ENCODE measurements at regions not wholly inside any gene's neighbourhood (a gene's known extent, or its start where the extent isn't known, plus 50 kb on each side); places are given as distances from the start of the nearest gene placed in this dataset.
A peak's percentile ranks its signal among the peaks of the same experiment; 100 is the strongest.

DNA sequence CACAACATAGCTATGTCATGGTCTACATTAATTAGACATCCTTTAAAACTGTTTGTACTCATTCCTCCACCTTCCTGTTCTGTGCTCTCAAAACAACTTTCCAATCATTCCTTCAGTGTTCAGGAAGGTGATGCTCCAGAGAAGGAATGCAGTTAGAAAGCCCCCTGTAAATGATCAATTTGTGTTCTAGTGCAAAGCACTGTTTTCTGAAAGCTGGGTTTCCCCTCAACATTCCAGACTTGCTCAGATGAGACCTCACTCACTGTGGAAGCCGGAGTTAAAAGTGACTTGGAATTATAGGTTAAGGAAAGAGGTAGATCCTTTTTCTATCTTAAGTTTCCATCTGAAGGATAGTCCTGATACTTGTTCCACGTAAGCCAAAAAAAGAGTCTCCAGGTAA is 95.9 kb downstream of the BMP2 start:
- no peak overlapping the region for H3K27ac Mint-ChIP-seq

DNA sequence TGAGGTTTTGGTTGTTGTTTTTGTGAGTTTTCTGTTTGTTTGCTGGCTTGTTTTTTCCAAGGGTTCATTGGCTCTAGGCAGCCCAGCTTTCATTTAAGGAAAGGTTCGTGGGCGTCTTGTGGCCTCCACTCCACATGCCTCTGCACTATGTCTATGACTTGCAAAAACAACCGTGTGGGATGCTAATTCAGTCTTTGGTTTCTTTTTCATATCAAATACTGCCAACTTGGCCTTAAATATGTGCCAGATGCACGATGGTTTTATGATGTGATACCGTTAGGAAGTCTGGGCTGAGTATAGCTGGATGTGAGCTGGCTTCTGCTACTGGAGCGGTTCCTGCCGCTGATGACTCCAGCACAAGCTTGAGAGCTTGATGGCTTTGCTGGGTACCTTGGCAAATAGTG is 96.3 kb downstream of the BMP2 start:
- H3K4me1 Mint-ChIP-seq: peaks cover 8% of the 10 kb centered on the region; the same call in 2 of the 3 replicates
- no peak overlapping the region for H3K27ac Mint-ChIP-seq
- no peaks in the 10 kb centered on the region for H3F3A ChIP-seq (replicated peaks; ENCODE audit: low read depth)
- no peaks in the 10 kb centered on the region for H3K27me3 ChIP-seq (ENCODE audit: insufficient read depth)
- H4K20me1 ChIP-seq (replicated peaks; ENCODE audit: insufficient read depth): no peaks in the 10 kb centered on the region
- no peaks in the 10 kb centered on the region for H3K9me3 Mint-ChIP-seq
- H3K4me3 Mint-ChIP-seq: no peak overlapping the region
- H3K36me3 ChIP-seq (ENCODE audit: insufficient read depth): no peaks in the 10 kb centered on the region
- H3K4me2 ChIP-seq: no peak overlapping the region
- H3K4me1 ChIP-seq (ENCODE audit: insufficient read depth): peaks cover 7% of the 10 kb centered on the region; the same call in 1 of the 2 replicates
- no peak overlapping the region for H3K4me3 ChIP-seq
- H3K36me3 Mint-ChIP-seq (ENCODE audit: low read depth): no peaks in the 10 kb centered on the region
- ATAC-seq (no peak), DNase-seq (ENCODE audit: low spot score) (no peak)
- H3K27ac ChIP-seq (ENCODE audit: low read depth): no peak overlapping the region
- no peaks in the 10 kb centered on the region for H3K9me2 ChIP-seq (ENCODE audit: insufficient read depth)
- no peaks in the 10 kb centered on the region for H3K79me2 ChIP-seq (replicated peaks; ENCODE audit: insufficient read depth)
- H2AFZ ChIP-seq: peak overlapping the region; percentile 35
- H3K27me3 Mint-ChIP-seq (ENCODE audit: insufficient read depth, low read depth, poor library complexity): peaks cover 2% of the 10 kb centered on the region
- TF ChIP-seq POLR2AphosphoS5 (IDR thresholded peaks at IDR 0.05; ENCODE audit: low read depth): no peak
- no peak for TF ChIP-seq ZNF331 (CRISPR knock-in tag; IDR thresholded peaks at IDR 0.05; ENCODE audit: low read depth)
- no peak for TF ChIP-seq ZNF114 (CRISPR knock-in tag; IDR thresholded peaks at IDR 0.05)
- TF ChIP-seq NANOG (IDR thresholded peaks at IDR 0.05; ENCODE audit: borderline replicate concordance): no peak

More for the DNA sequence above, 95.9 kb downstream of the BMP2 start:
- Histone ChIP-seq H3K36me3 (ENCODE audit: insufficient read depth) (no peaks in the 10 kb centered on the region), H3K9me2 (ENCODE audit: insufficient read depth) (no peaks in the 10 kb centered on the region), H3K4me1 (ENCODE audit: insufficient read depth) (peaks cover 7% of the 10 kb centered on the region; the same call in 1 of the 2 replicates), H4K20me1 (replicated peaks; ENCODE audit: insufficient read depth) (no peaks in the 10 kb centered on the region), H3K27ac (ENCODE audit: low read depth) (no peak overlapping the region), H3K27me3 (ENCODE audit: insufficient read depth) (no peaks in the 10 kb centered on the region), H3K79me2 (replicated peaks; ENCODE audit: insufficient read depth) (no peaks in the 10 kb centered on the region), H3K4me3 (no peak overlapping the region), H2AFZ (peak overlapping the region; percentile 35), H3F3A (replicated peaks; ENCODE audit: low read depth) (no peaks in the 10 kb centered on the region), H3K4me2 (no peak overlapping the region)
- Mint-ChIP-seq H3K4me1 (peaks cover 8% of the 10 kb centered on the region; the same call in 2 of the 3 replicates), H3K9me3 (no peaks in the 10 kb centered on the region), H3K4me3 (no peak overlapping the region), H3K36me3 (ENCODE audit: low read depth) (no peaks in the 10 kb centered on the region), H3K27me3 (ENCODE audit: insufficient read depth, low read depth, poor library complexity) (peaks cover 1% of the 10 kb centered on the region)
- TF ChIP-seq EZH2phosphoT487 (IDR thresholded peaks at IDR 0.05; ENCODE audit: unreplicated experiment) (no peak), ZNF114 (CRISPR knock-in tag; IDR thresholded peaks at IDR 0.05) (no peak), STAT1 (IDR thresholded peaks at IDR 0.05; ENCODE audit: unreplicated experiment) (no peak), EZH2 (IDR thresholded peaks at IDR 0.05; ENCODE audit: low read depth, unreplicated experiment) (no peak), CREB1 (CRISPR knock-in tag; IDR thresholded peaks at IDR 0.05; ENCODE audit: low read depth) (no peak), POLR2AphosphoS5 (IDR thresholded peaks at IDR 0.05; ENCODE audit: low read depth) (no peak)
- TF ChIP-seq, protein P1, sequence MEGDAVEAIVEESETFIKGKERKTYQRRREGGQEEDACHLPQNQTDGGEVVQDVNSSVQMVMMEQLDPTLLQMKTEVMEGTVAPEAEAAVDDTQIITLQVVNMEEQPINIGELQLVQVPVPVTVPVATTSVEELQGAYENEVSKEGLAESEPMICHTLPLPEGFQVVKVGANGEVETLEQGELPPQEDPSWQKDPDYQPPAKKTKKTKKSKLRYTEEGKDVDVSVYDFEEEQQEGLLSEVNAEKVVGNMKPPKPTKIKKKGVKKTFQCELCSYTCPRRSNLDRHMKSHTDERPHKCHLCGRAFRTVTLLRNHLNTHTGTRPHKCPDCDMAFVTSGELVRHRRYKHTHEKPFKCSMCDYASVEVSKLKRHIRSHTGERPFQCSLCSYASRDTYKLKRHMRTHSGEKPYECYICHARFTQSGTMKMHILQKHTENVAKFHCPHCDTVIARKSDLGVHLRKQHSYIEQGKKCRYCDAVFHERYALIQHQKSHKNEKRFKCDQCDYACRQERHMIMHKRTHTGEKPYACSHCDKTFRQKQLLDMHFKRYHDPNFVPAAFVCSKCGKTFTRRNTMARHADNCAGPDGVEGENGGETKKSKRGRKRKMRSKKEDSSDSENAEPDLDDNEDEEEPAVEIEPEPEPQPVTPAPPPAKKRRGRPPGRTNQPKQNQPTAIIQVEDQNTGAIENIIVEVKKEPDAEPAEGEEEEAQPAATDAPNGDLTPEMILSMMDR (conservative IDR thresholded peaks at IDR 0.05; ENCODE audit: low read depth in 2 of 2): no peak
- TF ChIP-seq, protein P2, sequence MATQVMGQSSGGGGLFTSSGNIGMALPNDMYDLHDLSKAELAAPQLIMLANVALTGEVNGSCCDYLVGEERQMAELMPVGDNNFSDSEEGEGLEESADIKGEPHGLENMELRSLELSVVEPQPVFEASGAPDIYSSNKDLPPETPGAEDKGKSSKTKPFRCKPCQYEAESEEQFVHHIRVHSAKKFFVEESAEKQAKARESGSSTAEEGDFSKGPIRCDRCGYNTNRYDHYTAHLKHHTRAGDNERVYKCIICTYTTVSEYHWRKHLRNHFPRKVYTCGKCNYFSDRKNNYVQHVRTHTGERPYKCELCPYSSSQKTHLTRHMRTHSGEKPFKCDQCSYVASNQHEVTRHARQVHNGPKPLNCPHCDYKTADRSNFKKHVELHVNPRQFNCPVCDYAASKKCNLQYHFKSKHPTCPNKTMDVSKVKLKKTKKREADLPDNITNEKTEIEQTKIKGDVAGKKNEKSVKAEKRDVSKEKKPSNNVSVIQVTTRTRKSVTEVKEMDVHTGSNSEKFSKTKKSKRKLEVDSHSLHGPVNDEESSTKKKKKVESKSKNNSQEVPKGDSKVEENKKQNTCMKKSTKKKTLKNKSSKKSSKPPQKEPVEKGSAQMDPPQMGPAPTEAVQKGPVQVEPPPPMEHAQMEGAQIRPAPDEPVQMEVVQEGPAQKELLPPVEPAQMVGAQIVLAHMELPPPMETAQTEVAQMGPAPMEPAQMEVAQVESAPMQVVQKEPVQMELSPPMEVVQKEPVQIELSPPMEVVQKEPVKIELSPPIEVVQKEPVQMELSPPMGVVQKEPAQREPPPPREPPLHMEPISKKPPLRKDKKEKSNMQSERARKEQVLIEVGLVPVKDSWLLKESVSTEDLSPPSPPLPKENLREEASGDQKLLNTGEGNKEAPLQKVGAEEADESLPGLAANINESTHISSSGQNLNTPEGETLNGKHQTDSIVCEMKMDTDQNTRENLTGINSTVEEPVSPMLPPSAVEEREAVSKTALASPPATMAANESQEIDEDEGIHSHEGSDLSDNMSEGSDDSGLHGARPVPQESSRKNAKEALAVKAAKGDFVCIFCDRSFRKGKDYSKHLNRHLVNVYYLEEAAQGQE (IDR thresholded peaks at IDR 0.05; ENCODE audit: unreplicated experiment): no peak
- DNase-seq (ENCODE audit: low spot score) (no peak), ATAC-seq (no peak)

Data from GM23338 (cell line).